ENCODE measurements at regions not wholly inside any gene's neighbourhood (a gene's known extent, or its start where the extent isn't known, plus 50 kb on each side); places are given as distances from the start of the nearest gene placed in this dataset.

GRCh38 chr1:30323841-30324240 lies 399.5 kb downstream of the MATN1 start:
- TF ChIP-seq CTCF (conservative IDR thresholded peaks at IDR 0.05; ENCODE audit: low read length) (no peak), EZH2phosphoT487 (IDR thresholded peaks at IDR 0.05; ENCODE audit: borderline replicate concordance) (no peak)
